ENCODE measurements at regions not wholly inside any gene's neighbourhood (a gene's known extent, or its start where the extent isn't known, plus 50 kb on each side); places are given as distances from the start of the nearest gene placed in this dataset.

GRCh38 chr15:52866698-52867097, 76.6 kb upstream of the ONECUT1 start:
- DNase-seq: no peak
- TF ChIP-seq, protein P1, sequence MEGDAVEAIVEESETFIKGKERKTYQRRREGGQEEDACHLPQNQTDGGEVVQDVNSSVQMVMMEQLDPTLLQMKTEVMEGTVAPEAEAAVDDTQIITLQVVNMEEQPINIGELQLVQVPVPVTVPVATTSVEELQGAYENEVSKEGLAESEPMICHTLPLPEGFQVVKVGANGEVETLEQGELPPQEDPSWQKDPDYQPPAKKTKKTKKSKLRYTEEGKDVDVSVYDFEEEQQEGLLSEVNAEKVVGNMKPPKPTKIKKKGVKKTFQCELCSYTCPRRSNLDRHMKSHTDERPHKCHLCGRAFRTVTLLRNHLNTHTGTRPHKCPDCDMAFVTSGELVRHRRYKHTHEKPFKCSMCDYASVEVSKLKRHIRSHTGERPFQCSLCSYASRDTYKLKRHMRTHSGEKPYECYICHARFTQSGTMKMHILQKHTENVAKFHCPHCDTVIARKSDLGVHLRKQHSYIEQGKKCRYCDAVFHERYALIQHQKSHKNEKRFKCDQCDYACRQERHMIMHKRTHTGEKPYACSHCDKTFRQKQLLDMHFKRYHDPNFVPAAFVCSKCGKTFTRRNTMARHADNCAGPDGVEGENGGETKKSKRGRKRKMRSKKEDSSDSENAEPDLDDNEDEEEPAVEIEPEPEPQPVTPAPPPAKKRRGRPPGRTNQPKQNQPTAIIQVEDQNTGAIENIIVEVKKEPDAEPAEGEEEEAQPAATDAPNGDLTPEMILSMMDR (IDR thresholded peaks at IDR 0.05; ENCODE audit: low read depth, low read length): no peak
- Histone ChIP-seq H3K36me3 (no peaks in the 10 kb centered on the region), H3K9me3 (ENCODE audit: severe bottlenecking) (no peaks in the 10 kb centered on the region), H3K27ac (no peak overlapping the region), H3K27me3 (ENCODE audit: insufficient read depth, low read depth, severe bottlenecking) (no peaks in the 10 kb centered on the region), H3K4me3 (ENCODE audit: low read depth, low read length) (no peak overlapping the region)

DNA sequence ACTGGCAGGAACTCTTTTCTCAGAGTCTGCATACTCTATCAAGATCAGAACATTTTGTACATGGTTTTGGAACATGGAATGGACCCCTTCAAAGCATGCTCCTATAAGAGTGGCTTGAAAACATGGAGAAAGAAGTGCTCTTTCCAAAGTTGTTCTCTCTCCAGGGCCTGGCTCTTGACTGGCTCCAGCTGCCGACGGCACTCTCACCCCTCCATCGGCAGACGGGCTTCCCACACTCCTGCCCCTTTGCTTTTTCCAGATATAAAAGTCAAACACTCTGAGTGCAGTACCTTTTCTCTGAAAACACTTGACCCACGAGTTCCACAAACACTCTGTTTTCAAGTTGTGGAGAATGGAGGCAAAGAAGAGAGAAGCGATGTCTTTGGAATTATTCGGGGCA, 72.5 kb upstream of the ONECUT1 start:
- Histone ChIP-seq H3K4me3 (ENCODE audit: low read depth, low read length) (no peak overlapping the region), H3K9me3 (ENCODE audit: severe bottlenecking) (no peaks in the 10 kb centered on the region), H3K27me3 (ENCODE audit: insufficient read depth, low read depth, severe bottlenecking) (no peaks in the 10 kb centered on the region), H3K27ac (no peak overlapping the region), H3K36me3 (no peaks in the 10 kb centered on the region)
- TF ChIP-seq, protein P1 (IDR thresholded peaks at IDR 0.05; ENCODE audit: low read depth, low read length): no peak
- no peak for DNase-seq

GRCh38 chr15:52858782-52859176, 68.6 kb upstream of the ONECUT1 start:
- Histone ChIP-seq H3K27ac (no peak overlapping the region), H3K9me3 (ENCODE audit: severe bottlenecking) (no peaks in the 10 kb centered on the region), H3K36me3 (no peaks in the 10 kb centered on the region), H3K27me3 (ENCODE audit: insufficient read depth, low read depth, severe bottlenecking) (no peaks in the 10 kb centered on the region), H3K4me3 (ENCODE audit: low read depth, low read length) (no peak overlapping the region)
- TF ChIP-seq, protein P1 (IDR thresholded peaks at IDR 0.05; ENCODE audit: low read depth, low read length): no peak
- no peak for DNase-seq

DNA sequence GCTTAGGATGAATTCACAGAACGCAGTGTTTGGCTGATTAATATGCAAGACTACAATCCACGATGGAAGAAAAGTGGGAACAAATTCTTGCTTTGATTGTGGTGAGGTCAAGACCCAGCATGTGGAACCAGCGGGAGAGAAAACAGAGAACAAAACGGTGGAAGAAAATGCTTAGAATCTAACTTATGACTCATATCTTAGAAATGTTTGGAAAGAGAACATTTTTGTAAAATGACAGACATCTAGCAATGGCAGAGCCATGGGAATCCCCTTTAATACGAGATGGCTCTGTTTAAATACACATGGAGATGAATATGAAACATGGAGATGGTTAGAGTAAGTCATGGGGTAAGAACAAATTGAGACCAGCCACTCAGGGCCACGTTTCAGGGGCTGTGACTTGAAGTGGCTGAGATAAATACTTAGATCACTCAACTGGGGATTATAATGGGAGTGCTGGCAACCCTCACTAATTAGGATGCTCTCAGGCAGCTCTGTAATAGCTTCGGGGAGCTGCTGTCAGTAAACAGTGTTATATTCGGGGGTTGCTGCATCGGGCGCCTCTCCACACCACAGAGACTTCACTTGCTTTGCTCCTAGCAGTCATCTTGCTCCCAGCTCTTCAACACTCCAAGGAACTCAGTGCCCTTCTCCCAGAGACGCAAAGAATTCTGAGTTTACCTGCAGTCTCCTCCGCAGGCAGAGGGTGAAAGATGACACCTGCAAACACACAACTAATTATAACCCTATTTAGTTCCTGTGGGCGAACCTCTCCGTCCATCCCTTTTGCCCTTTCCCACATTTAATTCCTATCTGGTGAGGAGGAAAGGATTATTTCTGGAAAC, 68.0 kb upstream of the ONECUT1 start:
- TF ChIP-seq, protein P1 (IDR thresholded peaks at IDR 0.05; ENCODE audit: low read depth, low read length): no peak
- no peaks in the 10 kb centered on the region for H3K36me3 ChIP-seq
- DNase-seq: no peak
- no peaks in the 10 kb centered on the region for H3K9me3 ChIP-seq (ENCODE audit: severe bottlenecking)
- no peaks in the 10 kb centered on the region for H3K27me3 ChIP-seq (ENCODE audit: insufficient read depth, low read depth, severe bottlenecking)
- no peak overlapping the region for H3K27ac ChIP-seq
- no peak overlapping the region for H3K4me3 ChIP-seq (ENCODE audit: low read depth, low read length)

DNA sequence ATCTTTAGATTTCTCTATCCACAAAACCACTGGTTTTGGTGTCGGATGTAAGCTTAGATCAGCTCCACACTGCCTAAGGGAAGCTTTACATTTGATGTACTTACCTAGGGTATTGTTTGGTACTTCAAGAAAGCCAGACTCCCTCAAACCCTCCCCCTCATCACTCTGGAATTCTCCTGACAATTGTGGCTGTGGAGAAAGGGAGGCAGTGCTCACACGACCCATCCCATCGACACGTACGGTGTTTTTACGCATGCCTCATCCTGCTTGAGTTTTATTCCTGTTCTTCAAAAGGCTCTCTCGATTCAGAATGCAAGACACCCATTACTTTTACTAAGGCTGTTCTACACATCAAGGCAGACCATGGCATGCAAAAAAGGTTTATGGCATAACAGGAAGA, 67.3 kb upstream of the ONECUT1 start:
- Histone ChIP-seq H3K27me3 (ENCODE audit: insufficient read depth, low read depth, severe bottlenecking) (no peaks in the 10 kb centered on the region), H3K4me3 (ENCODE audit: low read depth, low read length) (no peak overlapping the region), H3K36me3 (no peaks in the 10 kb centered on the region), H3K27ac (no peak overlapping the region), H3K9me3 (ENCODE audit: severe bottlenecking) (no peaks in the 10 kb centered on the region)
- DNase-seq: no peak
- TF ChIP-seq, protein P1 (IDR thresholded peaks at IDR 0.05; ENCODE audit: low read depth, low read length): no peak

- no peaks in the 10 kb centered on the region for H3K36me3 ChIP-seq
- TF ChIP-seq, protein P1 (IDR thresholded peaks at IDR 0.05; ENCODE audit: low read depth, low read length): no peak
- no peak for DNase-seq
- no peak overlapping the region for H3K27ac ChIP-seq
- H3K9me3 ChIP-seq (ENCODE audit: severe bottlenecking): no peaks in the 10 kb centered on the region
- no peak overlapping the region for H3K4me3 ChIP-seq (ENCODE audit: low read depth, low read length)
- H3K27me3 ChIP-seq (ENCODE audit: insufficient read depth, low read depth, severe bottlenecking): no peaks in the 10 kb centered on the region
These were observed 66.2 kb upstream of the ONECUT1 start for GRCh38 chr15:52856286-52856685.

Measured in WERI-Rb-1 (cell line).